HG02571 (cell line): ENCODE measurements at regions not wholly inside any gene's neighbourhood (a gene's known extent, or its start where the extent isn't known, plus 50 kb on each side); places are given as distances from the start of the nearest gene placed in this dataset.
"Not testable (repeated sequence)": the region's sequence is repeated elsewhere in the genome, so short reads cannot be mapped to it uniquely, and the experiment has no call there.

Experiments
- ATAC-seq: cut with Tn5 transposase; IDR thresholded peaks from one replicate; pipeline ENCODE4 v1.9.1; 2021; ENCODE audit warnings: mild to moderate bottlenecking, moderate library complexity; ENCODE audit not compliant: unreplicated experiment

- ATAC-seq: no peak
Observed at GRCh38 chr4:126386512-126386911, 1071.8 kb downstream of the FAT4 start.

- no peak for ATAC-seq
Observed at GRCh38 chr4:126395664-126396063, 1080.9 kb downstream of the FAT4 start.

- no peak for ATAC-seq
Observed at GRCh38 chr4:126396121-126396520, 1081.4 kb downstream of the FAT4 start.

GRCh38 chr4:126396703-126397102, 1081.9 kb downstream of the FAT4 start:
- no peak for ATAC-seq

GRCh38 chr4:126404549-126404948, 1089.8 kb downstream of the FAT4 start:
- no peak for ATAC-seq

GRCh38 chr4:126405369-126405982, 1090.7 kb downstream of the FAT4 start:
- no peak for ATAC-seq

- no peak for ATAC-seq
Observed at GRCh38 chr4:126409746-126410145, 1095.0 kb downstream of the FAT4 start.

- ATAC-seq: no peak
Observed at GRCh38 chr4:126411047-126411446, 1096.3 kb downstream of the FAT4 start.

GRCh38 chr4:126412310-126412709, 1097.6 kb downstream of the FAT4 start:
- not testable (repeated sequence) for ATAC-seq

- no peak for ATAC-seq
Observed at GRCh38 chr4:126414741-126415140, 1100.0 kb downstream of the FAT4 start.

- no peak for ATAC-seq
Observed at GRCh38 chr4:126419266-126419665, 1104.5 kb downstream of the FAT4 start.

GRCh38 chr4:126427853-126428252, 1113.1 kb downstream of the FAT4 start:
- no peak for ATAC-seq

GRCh38 chr4:126431049-126431448, 1116.3 kb downstream of the FAT4 start:
- no peak for ATAC-seq

- ATAC-seq: no peak
Observed at GRCh38 chr4:126435491-126435890, 1120.7 kb downstream of the FAT4 start.

GRCh38 chr4:126440297-126440696, 1125.5 kb downstream of the FAT4 start:
- no peak for ATAC-seq

- ATAC-seq: no peak
Observed at GRCh38 chr4:126441173-126442035, 1126.6 kb downstream of the FAT4 start.

GRCh38 chr4:126445596-126445995, 1130.8 kb downstream of the FAT4 start:
- ATAC-seq: no peak

- no peak for ATAC-seq
Observed at GRCh38 chr4:126446917-126447316, 1132.2 kb downstream of the FAT4 start.

- ATAC-seq: no peak
Observed at GRCh38 chr4:126448086-126448845, 1133.5 kb downstream of the FAT4 start.

GRCh38 chr4:126451237-126451873, 1136.6 kb downstream of the FAT4 start:
- ATAC-seq: no peak

- no peak for ATAC-seq
Observed at GRCh38 chr4:126455865-126456264, 1141.1 kb downstream of the FAT4 start.
